ENCODE measurements at regions not wholly inside any gene's neighbourhood (a gene's known extent, or its start where the extent isn't known, plus 50 kb on each side); places are given as distances from the start of the nearest gene placed in this dataset.

GRCh38 chr6:135129136-135129856 lies 51.8 kb upstream of the MYB start:
- H3K4me1 Mint-ChIP-seq (ENCODE audit: unreplicated experiment) = peaks cover 8% of the 10 kb centered on the region
- H3K27me3 Mint-ChIP-seq (ENCODE audit: unreplicated experiment) = peaks cover 5% of the 10 kb centered on the region
- no peak overlapping the region for H3K4me3 Mint-ChIP-seq (ENCODE audit: unreplicated experiment)
- DNase-seq (ENCODE audit: low spot score) = no peak
- no peaks in the 10 kb centered on the region for H3K36me3 Mint-ChIP-seq (ENCODE audit: low read depth, unreplicated experiment)
- no peak for TF ChIP-seq CTCF (IDR thresholded peaks at IDR 0.05; ENCODE audit: unreplicated experiment)
- no peaks in the 10 kb centered on the region for H3K9me3 Mint-ChIP-seq (ENCODE audit: unreplicated experiment)
- H3K27ac Mint-ChIP-seq (ENCODE audit: unreplicated experiment) = no peak overlapping the region

- H3K27me3 Mint-ChIP-seq (ENCODE audit: unreplicated experiment) = peaks cover 5% of the 10 kb centered on the region
- no peaks in the 10 kb centered on the region for H3K9me3 Mint-ChIP-seq (ENCODE audit: unreplicated experiment)
- no peak overlapping the region for H3K27ac Mint-ChIP-seq (ENCODE audit: unreplicated experiment)
- no peak for TF ChIP-seq CTCF (IDR thresholded peaks at IDR 0.05; ENCODE audit: unreplicated experiment)
- no peak for DNase-seq (ENCODE audit: low spot score)
- no peak overlapping the region for H3K4me3 Mint-ChIP-seq (ENCODE audit: unreplicated experiment)
- peaks cover 8% of the 10 kb centered on the region for H3K4me1 Mint-ChIP-seq (ENCODE audit: unreplicated experiment)
- no peaks in the 10 kb centered on the region for H3K36me3 Mint-ChIP-seq (ENCODE audit: low read depth, unreplicated experiment)
These were observed 52.7 kb upstream of the MYB start for GRCh38 chr6:135128268-135128914.

- no peaks in the 10 kb centered on the region for H3K9me3 Mint-ChIP-seq (ENCODE audit: unreplicated experiment)
- H3K27me3 Mint-ChIP-seq (ENCODE audit: unreplicated experiment) = peaks cover 5% of the 10 kb centered on the region
- no peak overlapping the region for H3K4me3 Mint-ChIP-seq (ENCODE audit: unreplicated experiment)
- no peak for TF ChIP-seq CTCF (IDR thresholded peaks at IDR 0.05; ENCODE audit: unreplicated experiment)
- peaks cover 8% of the 10 kb centered on the region for H3K4me1 Mint-ChIP-seq (ENCODE audit: unreplicated experiment)
- H3K27ac Mint-ChIP-seq (ENCODE audit: unreplicated experiment) = no peak overlapping the region
- no peaks in the 10 kb centered on the region for H3K36me3 Mint-ChIP-seq (ENCODE audit: low read depth, unreplicated experiment)
- DNase-seq (ENCODE audit: low spot score) = no peak
These were observed 54.4 kb upstream of the MYB start for GRCh38 chr6:135126729-135127128.

GRCh38 chr6:135126034-135126433 lies 55.1 kb upstream of the MYB start:
- Mint-ChIP-seq H3K27ac (ENCODE audit: unreplicated experiment) (no peak overlapping the region), H3K9me3 (ENCODE audit: unreplicated experiment) (no peaks in the 10 kb centered on the region), H3K4me1 (ENCODE audit: unreplicated experiment) (peaks cover 8% of the 10 kb centered on the region), H3K36me3 (ENCODE audit: low read depth, unreplicated experiment) (no peaks in the 10 kb centered on the region), H3K4me3 (ENCODE audit: unreplicated experiment) (no peak overlapping the region), H3K27me3 (ENCODE audit: unreplicated experiment) (peaks cover 5% of the 10 kb centered on the region)
- DNase-seq (ENCODE audit: low spot score) = no peak
- no peak for TF ChIP-seq CTCF (IDR thresholded peaks at IDR 0.05; ENCODE audit: unreplicated experiment)

- Mint-ChIP-seq H3K36me3 (ENCODE audit: low read depth, unreplicated experiment) (no peaks in the 10 kb centered on the region), H3K4me3 (ENCODE audit: unreplicated experiment) (no peak overlapping the region), H3K9me3 (ENCODE audit: unreplicated experiment) (no peaks in the 10 kb centered on the region), H3K27ac (ENCODE audit: unreplicated experiment) (no peak overlapping the region), H3K27me3 (ENCODE audit: unreplicated experiment) (no peaks in the 10 kb centered on the region), H3K4me1 (ENCODE audit: unreplicated experiment) (no peaks in the 10 kb centered on the region)
- TF ChIP-seq CTCF (IDR thresholded peaks at IDR 0.05; ENCODE audit: unreplicated experiment) = no peak
- no peak for DNase-seq (ENCODE audit: low spot score)
These were observed 59.7 kb upstream of the MYB start for GRCh38 chr6:135121434-135121833.

Data from endothelial cell (in vitro differentiated cells).